AG09319 (cell line): ENCODE measurements at regions not wholly inside any gene's neighbourhood (a gene's known extent, or its start where the extent isn't known, plus 50 kb on each side); places are given as distances from the start of the nearest gene placed in this dataset.

Experiments used
- DNase-seq: peaks from one replicate; pipeline ENCODE4 v3.0.0-alpha.2; 2010; ENCODE audit warnings: low read depth; ENCODE audit errors: extremely low read depth
- TF ChIP-seq, protein P1 (sequence below): IDR thresholded peaks from 2 replicates; pipeline ENCODE4 v1.5.1; 2011; ENCODE audit warnings: low read depth, mild to moderate bottlenecking, inconsistent platforms, low read length, moderate library complexity

- TF ChIP-seq, protein P1, sequence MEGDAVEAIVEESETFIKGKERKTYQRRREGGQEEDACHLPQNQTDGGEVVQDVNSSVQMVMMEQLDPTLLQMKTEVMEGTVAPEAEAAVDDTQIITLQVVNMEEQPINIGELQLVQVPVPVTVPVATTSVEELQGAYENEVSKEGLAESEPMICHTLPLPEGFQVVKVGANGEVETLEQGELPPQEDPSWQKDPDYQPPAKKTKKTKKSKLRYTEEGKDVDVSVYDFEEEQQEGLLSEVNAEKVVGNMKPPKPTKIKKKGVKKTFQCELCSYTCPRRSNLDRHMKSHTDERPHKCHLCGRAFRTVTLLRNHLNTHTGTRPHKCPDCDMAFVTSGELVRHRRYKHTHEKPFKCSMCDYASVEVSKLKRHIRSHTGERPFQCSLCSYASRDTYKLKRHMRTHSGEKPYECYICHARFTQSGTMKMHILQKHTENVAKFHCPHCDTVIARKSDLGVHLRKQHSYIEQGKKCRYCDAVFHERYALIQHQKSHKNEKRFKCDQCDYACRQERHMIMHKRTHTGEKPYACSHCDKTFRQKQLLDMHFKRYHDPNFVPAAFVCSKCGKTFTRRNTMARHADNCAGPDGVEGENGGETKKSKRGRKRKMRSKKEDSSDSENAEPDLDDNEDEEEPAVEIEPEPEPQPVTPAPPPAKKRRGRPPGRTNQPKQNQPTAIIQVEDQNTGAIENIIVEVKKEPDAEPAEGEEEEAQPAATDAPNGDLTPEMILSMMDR = no peak
- no peak for DNase-seq
Measured at GRCh38 chr3:18046131-18046915, 303.9 kb upstream of the TBC1D5 start.

GRCh38 chr3:18044971-18045880 lies 302.8 kb upstream of the TBC1D5 start:
- TF ChIP-seq, protein P1 = no peak
- DNase-seq = no peak

DNA sequence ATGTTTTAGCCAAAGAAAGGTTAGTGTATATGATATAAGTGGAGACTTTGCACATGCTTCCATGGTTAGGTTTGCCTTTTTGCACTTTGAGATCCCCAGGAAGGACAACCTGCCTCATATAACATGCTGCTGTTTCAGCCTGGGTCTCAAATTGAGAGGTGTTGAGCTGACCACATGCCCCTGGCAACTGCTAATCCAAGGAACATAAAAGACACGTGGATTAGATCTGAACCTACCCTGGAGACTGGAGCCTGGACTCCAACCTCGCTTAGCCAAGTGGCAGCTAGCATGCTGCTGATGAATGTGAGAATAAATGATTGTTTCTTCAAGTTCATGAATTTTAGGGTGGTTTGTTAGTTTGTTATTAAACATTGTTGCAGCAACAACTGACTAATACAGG lies 301.8 kb upstream of the TBC1D5 start:
- TF ChIP-seq, protein P1 = no peak
- DNase-seq = no peak

- DNase-seq = no peak
- TF ChIP-seq, protein P1 = no peak
Measured at GRCh38 chr3:18036450-18036815, 294.0 kb upstream of the TBC1D5 start.

GRCh38 chr3:18035641-18036449 lies 293.4 kb upstream of the TBC1D5 start:
- TF ChIP-seq, protein P1 = no peak
- no peak for DNase-seq

GRCh38 chr3:18033581-18034108 lies 291.2 kb upstream of the TBC1D5 start:
- TF ChIP-seq, protein P1 = no peak
- DNase-seq = no peak
